ENCODE measurements at regions not wholly inside any gene's neighbourhood (a gene's known extent, or its start where the extent isn't known, plus 50 kb on each side); places are given as distances from the start of the nearest gene placed in this dataset.

DNA sequence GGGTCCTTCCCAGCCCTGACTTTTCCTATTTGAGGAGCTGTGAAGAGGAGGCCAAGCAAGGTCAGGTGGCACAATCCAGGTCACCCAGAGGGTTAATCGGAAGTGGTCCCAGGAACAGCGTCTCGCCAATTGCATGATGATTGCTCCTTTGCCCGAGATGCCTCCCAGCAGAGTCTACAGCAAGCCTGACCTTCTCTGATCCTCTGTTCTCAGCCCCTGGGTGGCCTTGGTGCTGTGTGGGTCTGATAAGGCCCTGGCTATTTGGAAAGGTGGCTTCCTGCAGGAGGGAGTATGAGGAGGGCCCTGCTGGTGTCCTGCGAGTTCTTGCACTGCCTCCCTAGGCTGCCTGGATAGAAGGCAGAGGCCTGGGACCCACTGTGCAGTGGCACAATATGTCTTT, 116.2 kb downstream of the FOXD2 start:
- DNase-seq (ENCODE audit: low read depth), result no peak

DNA sequence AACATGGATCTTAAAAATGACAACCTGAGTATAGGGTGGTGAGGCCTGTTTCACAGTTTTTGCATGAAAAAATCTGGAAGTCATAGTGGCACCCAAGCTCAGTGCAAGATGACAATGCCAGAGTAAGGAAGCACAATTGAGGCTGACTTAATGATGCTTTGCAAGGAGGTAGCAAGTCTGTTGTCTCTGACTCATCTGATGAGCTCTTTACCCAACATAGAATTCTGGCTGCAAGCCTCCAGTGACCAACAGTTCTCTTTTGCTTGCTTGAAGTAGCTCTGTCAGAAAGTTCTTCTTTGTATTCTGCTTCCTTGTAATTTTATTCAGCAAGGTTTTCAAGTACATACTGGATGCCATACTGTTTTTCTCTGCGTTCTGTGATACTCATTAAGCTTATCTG, 117.1 kb downstream of the FOXD2 start:
- DNase-seq (ENCODE audit: low read depth), result no peak

DNA sequence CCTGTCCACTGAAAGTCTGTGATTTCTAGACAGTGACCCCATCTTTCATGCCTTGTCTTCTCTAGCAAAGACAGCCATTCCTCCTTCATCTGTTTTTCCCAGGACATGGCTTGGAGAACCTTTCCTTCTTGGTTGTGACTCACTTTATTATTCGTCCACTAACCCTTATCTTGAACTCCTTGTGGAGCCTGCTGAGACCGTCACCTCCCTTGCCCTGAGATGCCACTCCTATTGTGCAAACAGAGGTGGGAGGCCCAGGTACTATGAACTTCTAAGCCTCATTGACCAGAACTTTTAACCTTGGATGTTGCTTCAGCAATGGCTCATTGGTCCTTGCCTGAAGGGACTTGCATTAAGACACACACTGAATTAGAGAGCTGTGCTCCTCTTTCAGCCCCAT, 117.5 kb downstream of the FOXD2 start:
- DNase-seq (ENCODE audit: low read depth), result no peak

DNA sequence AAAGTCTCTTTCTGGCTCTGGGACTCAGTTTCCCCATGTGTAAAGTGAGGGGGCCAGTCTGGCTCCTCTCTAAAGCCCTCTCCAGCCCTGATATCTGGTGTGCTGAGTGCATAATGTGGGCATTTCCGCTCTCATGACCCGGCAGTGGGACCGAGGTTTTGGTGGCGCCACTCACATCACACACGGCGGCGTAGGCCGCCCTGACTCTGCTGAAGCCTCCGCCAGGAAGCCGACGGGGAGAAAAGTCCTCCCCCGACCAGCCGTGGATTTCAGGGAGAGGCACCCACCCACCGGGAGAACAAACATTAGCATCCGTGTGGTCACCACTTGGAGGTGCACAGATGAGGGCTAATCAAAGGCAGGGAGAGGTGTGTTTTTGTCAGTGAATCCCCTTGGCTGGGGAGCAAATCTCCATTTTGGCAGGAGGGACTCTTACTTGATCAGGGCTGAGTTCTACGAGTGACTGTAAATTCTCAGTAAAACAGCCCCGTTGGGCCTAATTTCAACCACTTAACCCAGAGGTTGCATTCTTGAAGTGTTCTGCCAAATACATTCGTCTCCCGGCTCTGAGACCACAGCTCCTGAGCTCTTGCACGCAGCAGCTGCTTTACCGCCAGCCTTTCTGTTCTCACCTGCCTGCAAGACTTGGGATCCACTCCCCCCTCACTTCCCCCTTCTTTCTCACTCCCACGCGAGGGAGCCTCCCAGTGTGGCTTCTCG, 118.2 kb downstream of the FOXD2 start:
- DNase-seq (ENCODE audit: low read depth), result no peak

DNA sequence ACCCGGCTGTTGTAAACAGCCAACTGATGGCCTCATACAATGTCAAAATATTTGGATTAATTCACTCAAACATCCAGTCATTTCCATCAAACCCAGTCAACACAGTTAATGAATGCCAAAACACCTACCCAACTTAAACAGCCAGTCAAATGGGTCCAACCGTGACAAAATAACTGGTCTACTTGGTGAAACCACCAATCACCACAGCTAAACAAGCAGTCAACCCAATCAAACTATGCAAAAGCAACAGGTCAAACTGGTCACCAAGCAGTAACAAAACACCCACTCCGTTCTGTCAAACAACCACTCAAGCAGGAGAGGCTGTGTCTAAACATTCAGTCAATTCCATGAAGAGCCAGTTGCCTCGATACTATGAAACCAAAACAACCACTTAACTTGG, 119.2 kb downstream of the FOXD2 start:
- no peak for DNase-seq (ENCODE audit: low read depth)

DNA sequence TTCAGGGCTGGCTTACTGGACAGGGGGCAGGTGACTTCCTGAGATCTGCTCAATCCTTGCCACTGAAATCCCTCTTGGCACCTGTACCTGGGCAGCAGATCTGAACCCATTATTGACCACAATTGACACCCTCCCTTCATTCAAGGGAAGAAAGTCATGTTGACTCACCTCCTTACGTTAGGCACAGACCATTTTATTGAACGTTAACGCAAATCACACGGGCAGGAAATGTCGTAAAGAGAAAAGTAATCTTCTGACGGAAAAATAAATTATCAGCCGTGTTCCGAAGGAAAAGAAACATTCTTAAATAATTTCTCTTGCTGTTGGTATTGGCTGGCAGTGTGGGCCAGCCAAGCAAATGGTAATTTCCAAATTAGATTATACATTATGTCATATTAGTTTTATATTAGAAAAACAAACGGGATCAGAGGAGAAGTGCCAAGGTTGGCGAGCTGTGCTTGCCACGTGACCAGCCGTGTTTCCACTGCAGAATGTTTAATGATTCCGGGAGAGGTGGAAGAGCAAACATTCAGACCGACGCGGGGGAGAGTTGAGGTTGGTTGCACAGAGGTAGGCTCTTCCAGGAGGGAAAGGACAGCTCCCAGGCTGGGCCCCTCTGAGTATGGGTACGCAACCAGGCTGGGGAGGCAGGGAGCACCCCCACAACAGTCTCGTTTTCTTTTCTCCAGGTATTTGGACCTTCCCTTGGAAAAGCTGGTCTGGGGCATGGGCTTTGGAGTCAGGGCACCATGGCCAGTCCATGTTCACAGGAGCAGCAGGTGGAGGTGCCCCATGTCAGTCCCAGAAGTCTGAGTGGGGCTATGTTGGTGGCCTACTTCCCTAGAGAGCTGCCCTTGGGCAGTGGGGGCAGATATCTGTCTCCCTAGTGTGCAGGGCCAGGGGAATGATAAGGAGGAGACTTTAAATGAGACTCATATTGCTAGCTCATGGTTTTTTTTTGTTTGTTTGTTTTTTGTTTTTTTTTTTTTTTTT, 121.1 kb downstream of the FOXD2 start:
- DNase-seq (ENCODE audit: low read depth), result no peak

DNA sequence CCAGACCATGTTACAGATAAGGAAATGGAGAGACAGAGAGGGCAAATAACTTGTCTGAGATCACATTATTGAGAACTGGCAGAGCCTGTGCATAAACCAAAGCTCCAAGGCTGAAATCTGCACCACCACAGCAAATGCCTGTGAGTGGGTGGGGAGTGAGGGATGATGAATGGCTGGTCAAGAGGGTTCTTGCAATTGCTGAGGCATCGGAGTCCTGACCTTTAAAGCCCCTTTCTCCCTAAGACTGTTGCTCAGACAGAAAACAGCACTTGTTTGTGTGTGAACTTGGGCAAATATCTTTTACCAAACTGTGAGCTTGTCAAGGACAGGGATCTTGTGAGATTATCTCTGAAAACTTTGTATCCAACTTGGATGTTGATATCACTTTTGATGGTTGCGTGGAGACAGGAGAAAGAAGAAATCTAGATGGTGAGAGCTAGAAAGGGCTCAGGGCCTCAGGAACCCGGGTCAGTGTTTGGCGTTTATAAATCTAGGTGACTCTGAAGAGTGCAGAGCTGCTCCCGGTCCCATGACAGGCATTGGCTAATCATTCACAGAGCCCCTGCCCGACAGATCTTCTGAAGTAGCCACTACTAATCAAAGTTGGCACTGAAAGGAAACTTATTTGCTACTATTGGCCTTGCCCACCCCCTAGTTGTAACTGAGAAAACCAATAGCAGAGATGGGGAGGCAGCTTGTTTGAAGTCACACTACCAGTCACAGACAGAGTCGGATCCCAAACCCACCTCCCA, 122.3 kb downstream of the FOXD2 start:
- DNase-seq (ENCODE audit: low read depth), result no peak

DNA sequence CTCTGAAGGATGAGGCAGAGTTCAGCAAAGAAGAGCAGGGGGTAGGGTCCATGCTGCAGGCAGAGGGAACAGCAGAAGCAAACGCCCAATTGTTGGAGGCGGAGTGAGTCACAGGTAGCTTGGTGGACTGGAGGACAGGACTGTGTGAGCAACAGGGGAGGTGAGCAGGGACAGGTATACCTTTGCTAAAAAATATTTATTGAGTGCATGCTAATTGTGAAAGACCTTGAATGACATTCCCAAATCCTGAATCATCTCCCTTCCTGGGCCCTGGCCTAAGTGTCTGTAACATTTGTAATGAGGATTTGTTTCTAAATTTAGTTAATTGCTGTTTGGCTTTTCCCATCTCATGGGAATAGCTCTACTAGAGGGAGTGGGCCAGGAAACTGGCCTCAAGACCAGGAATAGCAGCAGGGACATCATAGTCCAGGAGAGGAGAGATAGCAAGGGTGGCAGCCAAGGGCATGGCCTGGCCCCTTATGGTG, 123.7 kb downstream of the FOXD2 start:
- no peak for DNase-seq (ENCODE audit: low read depth)

DNA sequence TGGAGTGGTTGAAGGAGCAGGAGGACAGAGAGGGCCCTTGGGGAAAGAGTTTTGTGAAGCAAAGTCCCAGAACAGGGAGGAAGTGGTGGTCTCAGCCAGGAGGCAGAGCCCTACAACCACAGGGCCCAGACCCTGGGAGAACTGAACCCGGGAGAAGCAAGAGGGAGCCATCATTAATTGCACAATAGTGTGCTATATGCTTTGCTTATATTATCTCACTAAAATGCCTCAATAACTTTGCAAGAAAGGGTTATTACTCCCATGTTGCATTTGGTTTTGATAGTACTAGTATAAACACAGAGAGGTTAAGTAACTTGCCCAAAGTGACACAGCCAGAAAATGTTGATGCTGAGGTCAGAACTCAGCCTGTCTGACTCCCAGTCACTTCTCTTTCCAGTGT, 124.3 kb downstream of the FOXD2 start:
- no peak for DNase-seq (ENCODE audit: low read depth)

DNA sequence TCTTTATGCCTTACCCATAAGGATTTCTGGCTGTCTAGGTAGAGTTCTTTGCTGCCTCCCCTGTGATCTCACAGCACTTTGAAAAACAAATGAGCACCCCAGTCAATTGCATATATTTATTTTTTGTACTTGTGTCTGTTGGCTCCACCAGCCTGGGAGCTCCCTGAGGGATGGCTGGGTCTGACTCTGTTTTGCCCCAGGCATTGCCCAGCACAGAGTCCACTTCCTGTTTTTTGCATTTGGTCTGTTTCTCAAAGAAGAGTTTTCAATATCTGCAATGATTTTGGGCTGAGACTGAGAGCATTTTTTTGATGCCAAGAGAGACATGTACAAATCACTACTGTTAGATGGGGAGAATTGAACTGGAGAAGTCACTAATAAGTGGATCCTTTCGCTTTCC, 125.0 kb downstream of the FOXD2 start:
- DNase-seq (ENCODE audit: low read depth), result no peak

DNA sequence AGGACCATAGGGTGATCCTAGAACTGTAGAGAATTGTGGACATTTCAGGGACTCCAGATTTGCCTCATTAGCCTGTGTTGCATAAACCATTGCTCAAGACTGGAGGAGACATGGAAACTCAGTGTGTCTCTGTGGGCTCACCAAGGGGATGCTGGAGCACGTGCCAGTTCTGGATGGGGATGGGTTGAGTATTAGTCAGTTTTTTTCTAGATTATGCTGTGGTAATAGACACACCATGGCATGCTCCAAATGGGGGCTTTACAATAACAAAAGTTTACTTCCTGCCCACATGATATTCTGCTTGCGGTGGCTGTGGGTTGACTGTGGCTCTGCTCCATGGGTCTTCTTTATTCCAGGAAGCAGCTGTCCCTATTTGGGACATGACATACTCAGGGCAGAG, 125.4 kb downstream of the FOXD2 start:
- no peak for DNase-seq (ENCODE audit: low read depth)

DNA sequence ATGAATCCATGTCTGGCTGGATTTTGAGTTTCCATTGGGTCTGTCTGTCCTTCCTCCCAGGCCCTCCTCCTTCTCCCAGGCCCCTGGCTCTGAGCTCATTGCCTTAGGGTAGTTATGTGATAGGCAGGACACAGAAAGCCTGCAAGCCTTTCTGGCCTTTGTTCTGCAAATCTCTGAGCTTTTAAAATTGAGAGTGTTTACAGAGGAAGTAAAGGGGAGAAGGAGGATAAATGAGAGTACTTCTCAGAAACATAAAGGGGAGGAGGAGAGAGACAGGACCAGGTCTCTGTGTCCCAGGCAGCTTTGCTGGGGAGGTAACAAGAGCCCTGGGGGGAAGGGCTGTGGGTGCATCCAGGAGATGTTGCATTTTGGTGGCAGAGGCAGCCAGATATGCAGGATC, 126.7 kb downstream of the FOXD2 start:
- DNase-seq (ENCODE audit: low read depth), result no peak

DNA sequence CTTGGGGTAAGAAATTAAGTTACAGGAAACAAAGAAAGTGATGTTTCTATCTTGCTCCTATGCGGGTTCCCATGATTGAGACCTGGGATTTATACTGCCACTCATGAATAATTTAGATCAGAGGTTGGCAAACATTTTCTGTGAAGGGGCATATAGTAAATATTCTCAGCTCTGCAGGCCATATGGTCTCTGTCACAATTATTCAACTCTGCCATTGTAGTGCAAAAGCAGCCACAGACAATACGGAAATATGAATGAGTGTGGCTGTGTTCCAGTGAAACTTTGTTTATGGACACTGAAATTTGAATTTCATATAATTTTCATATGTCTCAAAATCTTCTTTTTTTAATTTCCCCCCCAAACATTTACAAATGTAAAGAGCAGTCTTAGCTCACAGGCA, 127.2 kb downstream of the FOXD2 start:
- no peak for DNase-seq (ENCODE audit: low read depth)

DNA sequence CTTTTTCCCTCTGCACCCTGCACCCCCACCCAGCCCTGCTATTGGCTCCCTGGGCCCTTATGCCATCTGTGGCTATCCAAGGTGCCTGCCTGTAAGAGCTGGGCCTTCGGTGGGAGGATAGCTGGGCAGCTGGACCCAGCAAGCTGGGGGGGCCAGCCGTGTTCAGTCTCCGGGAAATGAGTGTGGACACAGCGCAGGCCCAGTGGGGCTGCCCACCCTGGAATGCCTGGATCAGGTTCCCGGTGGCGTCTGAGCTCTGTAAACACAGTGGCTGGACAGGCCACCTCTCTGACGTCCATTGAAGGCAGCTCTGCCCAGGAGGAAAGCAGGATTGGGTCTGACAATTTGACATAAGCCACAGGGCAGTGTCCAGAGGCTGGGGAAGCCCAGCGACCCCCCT, 127.8 kb downstream of the FOXD2 start:
- no peak for DNase-seq (ENCODE audit: low read depth)

DNA sequence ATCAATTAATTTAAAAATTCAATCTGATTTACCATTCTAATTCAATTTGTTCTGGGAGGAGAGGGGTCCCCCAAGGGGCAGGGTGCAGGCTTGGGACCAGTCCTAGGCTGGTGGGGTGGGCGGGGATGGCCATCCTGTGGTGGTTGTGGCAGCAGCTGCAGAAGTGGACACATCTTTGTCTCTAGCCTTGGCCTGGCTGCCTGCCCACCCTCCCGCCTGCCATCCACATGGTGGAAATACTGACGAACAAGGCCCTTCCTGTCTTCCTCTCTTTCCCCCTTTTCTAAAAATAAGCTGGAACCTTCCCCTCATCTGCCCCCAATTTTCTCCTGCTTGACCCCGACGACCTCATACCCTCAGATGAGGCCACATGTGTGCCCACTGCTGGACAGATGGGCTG, 130.9 kb downstream of the FOXD2 start:
- DNase-seq (ENCODE audit: low read depth), result no peak

DNA sequence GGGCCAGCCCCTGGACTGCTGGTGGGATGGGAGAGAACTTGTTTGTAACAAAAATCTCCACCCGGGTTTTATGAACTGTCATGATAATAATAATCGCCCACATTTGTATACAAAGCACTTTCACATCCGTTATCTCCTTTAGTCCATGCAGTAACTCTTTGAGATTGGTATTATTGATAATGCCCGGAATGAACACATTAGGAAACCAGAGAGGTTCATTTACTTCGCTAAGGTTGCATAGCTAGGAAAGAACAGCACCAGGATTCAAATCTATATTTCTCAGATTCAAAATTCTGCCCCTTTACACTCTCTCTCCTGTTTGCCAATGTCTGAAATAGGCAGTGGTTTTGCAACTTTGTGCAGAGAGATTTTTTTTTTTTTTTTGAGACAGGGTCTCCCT, 131.4 kb downstream of the FOXD2 start:
- DNase-seq (ENCODE audit: low read depth), result no peak

DNA sequence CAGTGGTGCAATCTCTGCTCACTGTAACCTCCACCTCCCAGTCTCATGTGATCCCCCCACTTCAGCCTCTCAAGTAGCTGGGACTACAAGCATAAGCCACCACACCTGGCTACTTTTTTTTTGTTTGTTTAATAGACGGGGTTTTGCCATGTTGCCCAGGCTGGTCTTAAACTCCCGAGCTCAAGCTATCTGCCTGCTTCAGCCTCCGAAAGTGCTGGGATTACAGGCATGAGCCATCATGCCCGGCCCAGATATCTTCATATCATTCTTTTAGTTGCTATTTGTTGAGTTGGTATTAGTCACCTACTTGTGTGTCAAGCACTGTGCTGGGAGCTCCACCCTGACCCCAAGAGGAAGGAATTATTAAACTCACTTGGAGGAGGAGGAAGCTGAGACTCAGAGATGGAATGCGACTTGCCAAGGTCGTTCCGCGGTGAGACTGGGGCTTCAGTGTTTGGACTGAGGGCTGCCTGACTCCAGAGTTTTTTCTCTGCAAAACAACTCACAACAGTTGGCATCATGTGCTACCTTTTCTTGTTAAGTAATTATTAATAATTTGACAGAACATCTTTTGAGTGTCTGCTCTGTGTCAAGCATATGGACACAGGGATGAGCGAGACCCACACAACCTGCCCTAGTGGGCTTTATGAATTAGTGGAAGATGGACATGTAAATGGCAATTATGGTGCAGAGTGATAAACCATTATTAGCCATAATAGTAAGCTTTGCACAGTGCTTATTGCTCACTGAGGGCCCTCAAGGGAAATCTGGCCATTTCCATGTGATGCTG, 132.0 kb downstream of the FOXD2 start:
- no peak for DNase-seq (ENCODE audit: low read depth)

DNA sequence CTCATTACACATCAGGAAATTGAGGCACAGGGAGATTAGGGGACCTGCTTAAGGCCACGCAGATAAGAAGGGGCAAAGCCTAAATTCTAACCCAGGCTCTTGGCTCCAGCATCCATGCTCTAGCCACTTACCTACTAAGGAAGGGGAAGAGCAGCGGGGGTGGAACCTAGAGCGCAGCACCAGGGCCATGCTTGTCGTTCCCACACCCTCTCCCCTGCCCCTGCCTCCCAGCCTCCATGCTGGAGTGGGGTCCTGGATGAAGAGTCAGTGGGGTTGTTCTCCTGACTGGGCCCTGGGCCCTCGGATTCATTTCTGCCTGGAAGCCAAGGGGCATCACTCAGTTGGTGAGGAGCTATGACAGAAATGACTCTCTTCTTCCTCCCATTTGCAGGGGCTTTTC, 133.3 kb downstream of the FOXD2 start:
- DNase-seq (ENCODE audit: low read depth), result no peak

DNA sequence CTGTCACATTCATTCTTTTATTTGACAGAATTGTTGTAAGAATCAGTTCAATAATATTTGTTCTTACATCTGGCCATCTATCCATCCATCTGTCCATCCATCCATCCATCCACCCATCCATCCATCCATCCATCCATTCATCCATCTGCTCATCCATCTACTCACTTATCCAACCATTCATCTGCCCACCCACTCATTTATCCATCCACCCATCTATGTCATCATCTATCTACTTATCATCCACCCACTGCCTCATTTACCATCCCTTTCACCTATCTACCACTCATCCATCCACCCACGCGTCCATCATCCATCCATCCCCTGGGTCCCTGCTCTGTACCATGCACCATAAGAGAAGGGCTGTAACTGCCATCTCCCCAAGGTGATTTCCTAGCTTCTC, 134.1 kb downstream of the FOXD2 start:
- DNase-seq (ENCODE audit: low read depth), result no peak

DNA sequence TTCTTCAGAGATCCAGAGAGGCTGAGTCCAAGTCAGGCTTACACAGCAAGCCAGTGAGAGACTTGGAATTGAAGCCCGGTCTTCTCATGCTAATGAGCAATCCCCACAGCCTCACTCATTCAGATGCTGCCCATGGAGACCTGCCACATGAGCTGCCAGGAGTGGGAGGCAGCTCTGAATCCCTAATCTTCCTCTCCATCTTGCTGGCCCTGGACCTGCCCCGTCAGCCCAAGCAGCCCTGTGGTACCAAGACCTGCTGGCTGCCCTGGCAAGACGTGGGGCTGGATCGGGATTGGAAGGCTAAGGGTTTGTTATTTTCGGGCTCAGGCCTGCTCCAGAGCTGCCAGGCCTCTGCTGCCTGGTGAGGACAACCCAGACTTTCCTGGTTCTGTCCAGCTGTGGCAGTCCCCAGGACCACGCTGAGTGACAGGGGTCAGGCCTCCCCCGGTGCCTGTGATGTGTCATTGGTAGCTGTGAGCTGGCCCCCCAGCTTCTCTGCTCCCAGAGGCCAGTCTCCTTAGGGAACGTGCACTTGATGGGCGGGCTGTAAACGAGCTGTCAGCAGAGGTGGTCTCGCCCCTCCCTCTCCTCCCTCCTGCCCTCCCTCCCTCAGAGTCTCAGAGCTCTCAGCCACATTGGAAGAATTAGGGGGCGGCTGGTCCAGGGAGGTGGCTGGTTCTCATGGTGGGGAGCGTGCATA, 135.0 kb downstream of the FOXD2 start:
- no peak for DNase-seq (ENCODE audit: low read depth)
